ENCODE measurements at regions not wholly inside any gene's neighbourhood (a gene's known extent, or its start where the extent isn't known, plus 50 kb on each side); places are given as distances from the start of the nearest gene placed in this dataset.

DNA sequence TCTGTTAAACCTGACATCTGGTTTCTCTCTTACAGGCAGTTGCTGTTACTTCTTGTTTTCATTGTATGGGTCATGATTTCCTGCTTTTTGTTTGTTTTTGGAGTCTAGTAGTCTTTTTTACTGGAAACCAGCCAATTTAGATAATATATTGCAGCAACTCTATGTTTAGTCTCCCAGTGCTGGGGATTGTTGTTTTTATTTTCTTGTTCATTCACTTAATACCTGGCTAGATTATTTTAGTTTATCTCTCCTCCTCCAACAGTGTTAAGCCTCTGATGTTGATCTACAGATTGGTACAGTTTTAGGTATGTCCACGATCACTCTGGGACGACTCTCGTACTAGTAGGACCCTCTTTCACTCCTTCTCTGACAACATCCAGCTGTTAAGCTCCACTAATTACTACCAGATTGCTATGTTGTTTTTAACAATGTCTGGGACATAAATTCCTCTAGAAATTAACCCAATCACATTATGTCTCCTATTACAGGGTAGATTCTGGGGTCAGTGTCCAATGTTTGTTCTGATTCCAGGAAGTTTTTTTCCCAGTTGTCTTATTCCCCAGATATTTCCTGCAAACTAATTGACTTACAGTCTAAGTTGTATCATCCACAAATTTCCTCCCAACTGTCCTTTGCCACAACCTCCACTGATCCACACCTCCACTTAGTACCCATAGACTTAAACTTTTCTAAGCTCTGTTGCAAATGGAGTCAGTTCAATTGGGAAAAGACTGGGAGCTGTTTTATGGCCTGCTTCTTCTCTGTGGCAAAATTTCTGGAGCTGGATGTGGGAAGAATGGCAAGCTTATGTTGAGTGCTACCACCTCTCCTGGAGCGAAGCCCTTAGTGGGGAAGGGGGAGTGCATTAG lies 1280.6 kb upstream of the CNTN5 start:
- CTCF ChIA-PET = no interaction called here
- intact Hi-C loops (cut with micrococcal nuclease) = no loop called here
- H3K9me3 ChIP-seq (ENCODE audit: low read length) = peaks cover 9% of the 10 kb centered on the region; the same call in 1 of the 2 replicates
- no peaks in the 10 kb centered on the region for H4K20me1 ChIP-seq (ENCODE audit: low read length)
- no peaks in the 10 kb centered on the region for H3K27me3 ChIP-seq (ENCODE audit: low read length)
- DNase-seq (peak; percentile 10), ATAC-seq (no peak)
- H3K9me2 ChIP-seq (replicated peaks; ENCODE audit: low read length) = no peaks in the 10 kb centered on the region
- no peak overlapping the region for H3K9ac ChIP-seq (ENCODE audit: low read length)
- no peak overlapping the region for H2AFZ ChIP-seq (ENCODE audit: low read length)
- no TSS peak for BruUV-seq (replicated peaks)
- no peaks in the 10 kb centered on the region for H3F3A ChIP-seq (ENCODE audit: low read length, unreplicated experiment)
- no peak overlapping the region for H3K4me2 ChIP-seq (ENCODE audit: low read length)
- TF ChIP-seq EZH2 (IDR thresholded peaks at IDR 0.05; ENCODE audit: low read length, unreplicated experiment) = no peak
- TF ChIP-seq, protein P1, sequence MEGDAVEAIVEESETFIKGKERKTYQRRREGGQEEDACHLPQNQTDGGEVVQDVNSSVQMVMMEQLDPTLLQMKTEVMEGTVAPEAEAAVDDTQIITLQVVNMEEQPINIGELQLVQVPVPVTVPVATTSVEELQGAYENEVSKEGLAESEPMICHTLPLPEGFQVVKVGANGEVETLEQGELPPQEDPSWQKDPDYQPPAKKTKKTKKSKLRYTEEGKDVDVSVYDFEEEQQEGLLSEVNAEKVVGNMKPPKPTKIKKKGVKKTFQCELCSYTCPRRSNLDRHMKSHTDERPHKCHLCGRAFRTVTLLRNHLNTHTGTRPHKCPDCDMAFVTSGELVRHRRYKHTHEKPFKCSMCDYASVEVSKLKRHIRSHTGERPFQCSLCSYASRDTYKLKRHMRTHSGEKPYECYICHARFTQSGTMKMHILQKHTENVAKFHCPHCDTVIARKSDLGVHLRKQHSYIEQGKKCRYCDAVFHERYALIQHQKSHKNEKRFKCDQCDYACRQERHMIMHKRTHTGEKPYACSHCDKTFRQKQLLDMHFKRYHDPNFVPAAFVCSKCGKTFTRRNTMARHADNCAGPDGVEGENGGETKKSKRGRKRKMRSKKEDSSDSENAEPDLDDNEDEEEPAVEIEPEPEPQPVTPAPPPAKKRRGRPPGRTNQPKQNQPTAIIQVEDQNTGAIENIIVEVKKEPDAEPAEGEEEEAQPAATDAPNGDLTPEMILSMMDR (conservative IDR thresholded peaks at IDR 0.05; ENCODE audit: low read depth, low read length) = no peak
- no peak for TF ChIP-seq EZH2phosphoT487 (IDR thresholded peaks at IDR 0.05; ENCODE audit: borderline replicate concordance, low read length)
- no peaks in the 10 kb centered on the region for H3K79me2 ChIP-seq (ENCODE audit: low read length)
- no peaks in the 10 kb centered on the region for H3K4me1 ChIP-seq (ENCODE audit: insufficient read depth, low read length)
- no peaks in the 10 kb centered on the region for H3K36me3 ChIP-seq (ENCODE audit: low read depth, low read length)
- no peak overlapping the region for H3K27ac ChIP-seq (ENCODE audit: low read length)
- H3K4me3 ChIP-seq (ENCODE audit: low read length) = no peak overlapping the region
- POLR2A ChIA-PET (ENCODE audit: unreplicated experiment) = no interaction called here

DNA sequence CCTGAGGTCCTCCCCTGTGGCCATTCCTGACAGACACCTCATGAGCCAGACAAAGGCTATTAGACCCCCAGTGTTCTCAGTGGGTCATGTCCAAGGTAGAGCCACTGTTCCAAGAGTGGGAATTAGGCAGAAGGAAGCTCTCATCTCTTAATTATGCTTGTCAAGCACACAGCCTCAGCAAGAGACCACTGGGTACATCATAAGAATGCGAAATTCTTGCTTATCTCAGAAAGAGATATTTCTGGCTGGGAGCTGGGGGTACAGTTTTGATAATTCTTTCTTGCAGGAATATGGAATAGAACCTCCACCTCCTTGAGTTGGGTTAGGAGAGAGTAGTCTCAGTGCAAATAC lies 1280.0 kb upstream of the CNTN5 start:
- intact Hi-C loops (cut with micrococcal nuclease) = no loop called here
- Histone ChIP-seq H3K9ac (ENCODE audit: low read length) (no peak overlapping the region), H3K4me1 (ENCODE audit: insufficient read depth, low read length) (no peaks in the 10 kb centered on the region), H3K27me3 (ENCODE audit: low read length) (no peaks in the 10 kb centered on the region), H3K79me2 (ENCODE audit: low read length) (no peaks in the 10 kb centered on the region), H2AFZ (ENCODE audit: low read length) (no peak overlapping the region), H3K9me3 (ENCODE audit: low read length) (peaks cover 6% of the 10 kb centered on the region; the same call in 1 of the 2 replicates), H3F3A (ENCODE audit: low read length, unreplicated experiment) (no peaks in the 10 kb centered on the region), H3K4me3 (ENCODE audit: low read length) (no peak overlapping the region), H3K36me3 (ENCODE audit: low read depth, low read length) (no peaks in the 10 kb centered on the region), H3K4me2 (ENCODE audit: low read length) (no peak overlapping the region), H3K9me2 (replicated peaks; ENCODE audit: low read length) (no peaks in the 10 kb centered on the region), H4K20me1 (ENCODE audit: low read length) (no peaks in the 10 kb centered on the region), H3K27ac (ENCODE audit: low read length) (no peak overlapping the region)
- DNase-seq = no peak
- ChIA-PET POLR2A (ENCODE audit: unreplicated experiment) (no interaction called here), CTCF (no interaction called here)
- BruUV-seq (replicated peaks) = no TSS peak
- no peak for ATAC-seq
- TF ChIP-seq EZH2 (IDR thresholded peaks at IDR 0.05; ENCODE audit: low read length, unreplicated experiment) = no peak
- no peak for TF ChIP-seq EZH2phosphoT487 (IDR thresholded peaks at IDR 0.05; ENCODE audit: borderline replicate concordance, low read length)
- TF ChIP-seq, protein P1 (conservative IDR thresholded peaks at IDR 0.05; ENCODE audit: low read depth, low read length) = no peak

DNA sequence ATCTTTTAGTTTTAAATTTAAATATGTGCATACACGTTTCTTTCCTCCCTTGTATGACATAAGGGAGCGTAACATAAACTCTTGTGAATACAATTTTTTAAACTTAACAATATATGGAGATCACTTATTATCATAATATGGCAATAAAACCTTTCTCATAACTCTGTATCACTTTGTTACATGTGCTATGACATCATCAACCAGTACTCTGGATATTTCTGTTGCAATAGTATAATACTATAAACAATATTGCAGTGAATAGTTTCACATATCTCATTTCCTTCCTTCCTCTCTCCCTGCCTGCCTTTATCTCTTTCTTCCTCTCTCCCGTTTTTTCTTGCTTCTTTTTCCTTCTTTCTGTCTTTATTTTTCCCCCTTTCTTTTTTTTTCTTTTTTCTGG lies 1278.0 kb upstream of the CNTN5 start:
- Histone ChIP-seq H3K27ac (ENCODE audit: low read length) (no peak overlapping the region), H3K4me1 (ENCODE audit: insufficient read depth, low read length) (no peaks in the 10 kb centered on the region), H2AFZ (ENCODE audit: low read length) (no peak overlapping the region), H3K9me3 (ENCODE audit: low read length) (no peaks in the 10 kb centered on the region), H3K79me2 (ENCODE audit: low read length) (no peaks in the 10 kb centered on the region), H3K4me2 (ENCODE audit: low read length) (no peak overlapping the region), H3K9ac (ENCODE audit: low read length) (no peak overlapping the region), H4K20me1 (ENCODE audit: low read length) (no peaks in the 10 kb centered on the region), H3K9me2 (replicated peaks; ENCODE audit: low read length) (no peaks in the 10 kb centered on the region), H3F3A (ENCODE audit: low read length, unreplicated experiment) (no peaks in the 10 kb centered on the region), H3K4me3 (ENCODE audit: low read length) (no peak overlapping the region), H3K27me3 (ENCODE audit: low read length) (no peaks in the 10 kb centered on the region), H3K36me3 (ENCODE audit: low read depth, low read length) (no peaks in the 10 kb centered on the region)
- DNase-seq = no peak
- no peak for ATAC-seq
- POLR2A ChIA-PET (ENCODE audit: unreplicated experiment) = no interaction called here
- TF ChIP-seq EZH2phosphoT487 (IDR thresholded peaks at IDR 0.05; ENCODE audit: borderline replicate concordance, low read length) = no peak
- no peak for TF ChIP-seq EZH2 (IDR thresholded peaks at IDR 0.05; ENCODE audit: low read length, unreplicated experiment)
- TF ChIP-seq, protein P1 (conservative IDR thresholded peaks at IDR 0.05; ENCODE audit: low read depth, low read length) = no peak
- CTCF ChIA-PET = no interaction called here
- intact Hi-C loops (cut with micrococcal nuclease) = no loop called here
- BruUV-seq (replicated peaks) = no TSS peak
